ENCODE measurements at regions not wholly inside any gene's neighbourhood (a gene's known extent, or its start where the extent isn't known, plus 50 kb on each side); places are given as distances from the start of the nearest gene placed in this dataset.
"Not testable (repeated sequence)": the region's sequence is repeated elsewhere in the genome, so short reads cannot be mapped to it uniquely, and the experiment has no call there.

GRCh38 chr2:122022531-122022930 is 267.1 kb downstream of the TSN start:
- DNase-seq: no peak

- no peak for DNase-seq
Measured at GRCh38 chr2:122023059-122023864, 267.8 kb downstream of the TSN start.

- DNase-seq: no peak
Measured at GRCh38 chr2:122027510-122028217, 272.2 kb downstream of the TSN start.

- DNase-seq: no peak
Measured at GRCh38 chr2:122028371-122029100, 273.1 kb downstream of the TSN start.

GRCh38 chr2:122029456-122029855 is 274.0 kb downstream of the TSN start:
- DNase-seq: no peak

GRCh38 chr2:122029945-122030344 is 274.5 kb downstream of the TSN start:
- no peak for DNase-seq

- DNase-seq: no peak
Measured at GRCh38 chr2:122031544-122032263, 276.3 kb downstream of the TSN start.

GRCh38 chr2:122032264-122032645 is 276.8 kb downstream of the TSN start:
- DNase-seq: no peak

- DNase-seq: no peak
Measured at GRCh38 chr2:122033778-122034177, 278.3 kb downstream of the TSN start.

- DNase-seq: no peak
Measured at GRCh38 chr2:122034344-122034743, 278.9 kb downstream of the TSN start.

- DNase-seq: no peak
Measured at GRCh38 chr2:122034777-122035176, 279.3 kb downstream of the TSN start.

GRCh38 chr2:122038816-122039215 is 283.4 kb downstream of the TSN start:
- DNase-seq: not testable (repeated sequence)

- DNase-seq: no peak
Measured at GRCh38 chr2:122041455-122041854, 286.0 kb downstream of the TSN start.

GRCh38 chr2:122051659-122052058 is 296.2 kb downstream of the TSN start:
- not testable (repeated sequence) for DNase-seq

- no peak for DNase-seq
Measured at GRCh38 chr2:122055521-122055931, 300.1 kb downstream of the TSN start.

GRCh38 chr2:122056853-122057252 is 301.4 kb downstream of the TSN start:
- DNase-seq: no peak

GRCh38 chr2:122061206-122061605 is 305.8 kb downstream of the TSN start:
- DNase-seq: no peak

GRCh38 chr2:122061831-122062230 is 306.4 kb downstream of the TSN start:
- no peak for DNase-seq

- DNase-seq: no peak
Measured at GRCh38 chr2:122062506-122062905, 307.1 kb downstream of the TSN start.

- no peak for DNase-seq
Measured at GRCh38 chr2:122063716-122064115, 308.3 kb downstream of the TSN start.

- DNase-seq: no peak
Measured at GRCh38 chr2:122070241-122070731, 314.8 kb downstream of the TSN start.

- no peak for DNase-seq
Measured at GRCh38 chr2:122072666-122073065, 317.2 kb downstream of the TSN start.

- DNase-seq: no peak
Measured at GRCh38 chr2:122074201-122074600, 318.8 kb downstream of the TSN start.

All from GDM1 (cell line).